ENCODE measurements at regions not wholly inside any gene's neighbourhood (a gene's known extent, or its start where the extent isn't known, plus 50 kb on each side); places are given as distances from the start of the nearest gene placed in this dataset.

- Histone ChIP-seq H3K4me3 (no peak overlapping the region), H3K36me3 (ENCODE audit: low read depth) (no peaks in the 10 kb centered on the region), H3K4me1 (ENCODE audit: low read depth) (peaks cover 3% of the 10 kb centered on the region), H3K9me3 (no peaks in the 10 kb centered on the region)
- DNase-seq (peak in 1 of 3 donors; percentile 34), ATAC-seq (peak; percentile 39)
- TF ChIP-seq CTCF (IDR thresholded peaks at IDR 0.05) = no peak
- intact Hi-C loops (cut with DNase I, micrococcal nuclease) = no loop called here
Observed at GRCh38 chr18:5604778-5605177, 61.0 kb upstream of the EPB41L3 start.

- H3K36me3 ChIP-seq (ENCODE audit: low read depth) = no peaks in the 10 kb centered on the region
- DNase-seq (no peak), ATAC-seq (no peak)
- TF ChIP-seq CTCF (IDR thresholded peaks at IDR 0.05) = no peak
- intact Hi-C loops (cut with DNase I, micrococcal nuclease) = no loop called here
- peaks cover 3% of the 10 kb centered on the region for H3K4me1 ChIP-seq (ENCODE audit: low read depth)
- H3K9me3 ChIP-seq = no peaks in the 10 kb centered on the region
- no peak overlapping the region for H3K4me3 ChIP-seq
Observed at GRCh38 chr18:5603153-5603552, 59.4 kb upstream of the EPB41L3 start.

GRCh38 chr18:5601188-5601624, 57.4 kb upstream of the EPB41L3 start:
- intact Hi-C loops (cut with DNase I, micrococcal nuclease) = loop anchor here in 1 of 2 donors (2.0 kb wide), 1 partner anchor 32 kb away; no protein-coding TSS in a partner anchor
- ATAC-seq = peak; percentile 89
- Histone ChIP-seq H3K36me3 (ENCODE audit: low read depth) (no peaks in the 10 kb centered on the region), H3K9me3 (no peaks in the 10 kb centered on the region), H3K4me1 (ENCODE audit: low read depth) (peaks cover 3% of the 10 kb centered on the region), H3K4me3 (no peak overlapping the region)
- no peak for TF ChIP-seq CTCF (IDR thresholded peaks at IDR 0.05)
- DNase-seq = peak in 1 of 3 donors; percentile 23

- DNase-seq (no peak), ATAC-seq (no peak)
- Histone ChIP-seq H3K36me3 (ENCODE audit: low read depth) (no peaks in the 10 kb centered on the region), H3K4me1 (ENCODE audit: low read depth) (peaks cover 3% of the 10 kb centered on the region), H3K4me3 (no peak overlapping the region), H3K9me3 (no peaks in the 10 kb centered on the region)
- intact Hi-C loops (cut with DNase I, micrococcal nuclease) = loop anchor here in 1 of 2 donors (2.0 kb wide), 1 partner anchor 32 kb away; no protein-coding TSS in a partner anchor
- TF ChIP-seq CTCF (IDR thresholded peaks at IDR 0.05) = no peak
Observed at GRCh38 chr18:5600378-5601071, 56.7 kb upstream of the EPB41L3 start.

- Histone ChIP-seq H3K36me3 (ENCODE audit: low read depth) (no peaks in the 10 kb centered on the region), H3K9me3 (no peaks in the 10 kb centered on the region), H3K4me1 (ENCODE audit: low read depth) (peaks cover 3% of the 10 kb centered on the region), H3K4me3 (no peak overlapping the region)
- DNase-seq (no peak), ATAC-seq (no peak)
- TF ChIP-seq CTCF (IDR thresholded peaks at IDR 0.05) = no peak
- intact Hi-C loops (cut with DNase I, micrococcal nuclease) = no loop called here
Observed at GRCh38 chr18:5596585-5596984, 52.8 kb upstream of the EPB41L3 start.
